ENCODE measurements at regions not wholly inside any gene's neighbourhood (a gene's known extent, or its start where the extent isn't known, plus 50 kb on each side); places are given as distances from the start of the nearest gene placed in this dataset.
"Not testable (repeated sequence)": the region's sequence is repeated elsewhere in the genome, so short reads cannot be mapped to it uniquely, and the experiment has no call there.

GRCh38 chr1:194410756-194411155, 1224.3 kb upstream of the B3GALT2 start:
- DNase-seq (ENCODE audit: low read depth in 4 of 4, low spot score in 2 of 4) = no peak

DNA sequence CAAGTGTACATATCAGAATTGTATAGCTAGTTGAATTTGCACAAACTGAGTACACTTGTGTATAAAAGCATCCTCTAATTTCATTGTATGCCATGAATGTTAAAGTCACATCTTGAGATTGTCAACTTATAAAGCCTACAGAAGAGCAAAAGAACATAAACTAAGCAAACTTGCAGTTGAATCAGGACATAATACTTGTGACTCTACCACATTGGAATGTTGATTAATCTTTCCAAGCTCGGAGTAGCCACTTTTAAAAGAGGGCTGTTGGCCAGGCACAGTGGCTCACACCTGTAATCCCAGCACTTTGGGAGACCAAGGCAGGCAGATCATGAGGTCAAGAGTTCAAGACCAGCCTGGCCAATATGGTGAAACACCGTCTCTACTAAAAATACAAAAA, 1220.8 kb upstream of the B3GALT2 start:
- not testable (repeated sequence) for DNase-seq (ENCODE audit: low read depth in 4 of 4, low spot score in 2 of 4)

- no peak for DNase-seq (ENCODE audit: low read depth in 4 of 4, low spot score in 2 of 4)
These were observed 1208.3 kb upstream of the B3GALT2 start for GRCh38 chr1:194394676-194395075.

DNA sequence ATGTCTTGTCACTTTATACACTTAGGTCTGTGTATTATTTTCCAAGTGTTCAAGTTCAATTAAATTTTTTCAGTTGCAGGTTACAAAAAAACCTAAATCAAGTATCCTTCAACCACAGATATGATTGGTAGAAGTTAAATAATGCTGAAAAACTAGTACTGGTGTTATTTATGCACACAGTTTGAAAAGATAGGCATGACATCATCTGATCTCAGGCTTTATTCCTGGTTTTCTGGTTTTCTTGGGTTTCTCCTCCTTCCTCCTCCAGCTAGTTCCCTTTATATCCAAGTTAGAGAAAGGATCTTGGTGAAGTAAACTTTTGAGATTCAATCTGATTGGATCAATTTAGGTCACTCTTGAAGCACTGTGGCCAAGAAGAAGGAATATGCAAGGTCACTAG, 1201.1 kb upstream of the B3GALT2 start:
- no peak for DNase-seq (ENCODE audit: low read depth in 4 of 4, low spot score in 2 of 4)

DNA sequence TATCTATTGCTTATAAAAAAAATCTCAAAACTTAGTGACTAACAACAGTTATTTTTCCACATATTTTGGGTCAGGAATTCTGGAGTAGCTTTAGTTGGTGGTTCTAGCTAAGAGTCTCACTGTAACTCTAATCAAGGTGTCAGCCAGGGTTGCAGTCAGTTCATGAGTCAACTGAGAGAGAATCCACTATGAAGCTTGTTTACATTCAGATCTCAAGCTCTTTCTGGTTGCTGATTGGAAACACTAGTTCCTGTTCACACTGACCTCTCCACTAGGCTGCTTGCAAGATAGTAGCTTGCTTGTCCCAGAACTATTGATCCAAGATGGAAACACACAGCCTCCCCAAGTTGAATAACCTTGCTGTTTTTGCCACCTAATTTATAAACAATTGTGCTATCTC, 1192.1 kb upstream of the B3GALT2 start:
- no peak for DNase-seq (ENCODE audit: low read depth in 4 of 4, low spot score in 2 of 4)

- DNase-seq (ENCODE audit: low read depth in 4 of 4, low spot score in 2 of 4) = no peak
These were observed 1188.2 kb upstream of the B3GALT2 start for GRCh38 chr1:194374649-194375048.

GRCh38 chr1:194372266-194372665, 1185.9 kb upstream of the B3GALT2 start:
- DNase-seq (ENCODE audit: low read depth in 4 of 4, low spot score in 2 of 4) = no peak

DNA sequence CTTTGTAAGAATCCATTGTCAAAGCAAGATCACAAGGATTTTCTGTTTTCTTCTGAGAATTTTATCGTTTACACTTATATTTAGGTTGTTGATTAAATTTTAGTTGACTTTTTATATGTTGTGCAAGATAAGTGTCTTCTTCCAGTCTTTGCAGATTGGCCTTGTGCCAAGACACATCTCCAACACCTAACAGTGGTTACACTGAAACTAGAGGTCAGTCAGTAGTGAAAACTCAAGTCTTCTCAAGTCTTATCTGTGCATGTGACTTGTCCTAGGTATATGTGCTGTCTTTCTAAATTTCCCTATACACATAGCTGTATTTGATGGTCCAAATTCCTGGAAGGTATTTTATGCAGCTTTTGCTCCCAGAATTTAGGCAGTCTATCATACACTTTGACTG, 1183.2 kb upstream of the B3GALT2 start:
- no peak for DNase-seq (ENCODE audit: low read depth in 4 of 4, low spot score in 2 of 4)

GRCh38 chr1:194369060-194369459, 1182.6 kb upstream of the B3GALT2 start:
- DNase-seq (ENCODE audit: low read depth in 4 of 4, low spot score in 2 of 4) = no peak

GRCh38 chr1:194367121-194367520, 1180.7 kb upstream of the B3GALT2 start:
- no peak for DNase-seq (ENCODE audit: low read depth in 4 of 4, low spot score in 2 of 4)

- no peak for DNase-seq (ENCODE audit: low read depth in 4 of 4, low spot score in 2 of 4)
These were observed 1180.3 kb upstream of the B3GALT2 start for GRCh38 chr1:194366705-194367104.

- DNase-seq (ENCODE audit: low read depth in 4 of 4, low spot score in 2 of 4) = no peak
These were observed 1175.9 kb upstream of the B3GALT2 start for GRCh38 chr1:194362327-194362726.

DNA sequence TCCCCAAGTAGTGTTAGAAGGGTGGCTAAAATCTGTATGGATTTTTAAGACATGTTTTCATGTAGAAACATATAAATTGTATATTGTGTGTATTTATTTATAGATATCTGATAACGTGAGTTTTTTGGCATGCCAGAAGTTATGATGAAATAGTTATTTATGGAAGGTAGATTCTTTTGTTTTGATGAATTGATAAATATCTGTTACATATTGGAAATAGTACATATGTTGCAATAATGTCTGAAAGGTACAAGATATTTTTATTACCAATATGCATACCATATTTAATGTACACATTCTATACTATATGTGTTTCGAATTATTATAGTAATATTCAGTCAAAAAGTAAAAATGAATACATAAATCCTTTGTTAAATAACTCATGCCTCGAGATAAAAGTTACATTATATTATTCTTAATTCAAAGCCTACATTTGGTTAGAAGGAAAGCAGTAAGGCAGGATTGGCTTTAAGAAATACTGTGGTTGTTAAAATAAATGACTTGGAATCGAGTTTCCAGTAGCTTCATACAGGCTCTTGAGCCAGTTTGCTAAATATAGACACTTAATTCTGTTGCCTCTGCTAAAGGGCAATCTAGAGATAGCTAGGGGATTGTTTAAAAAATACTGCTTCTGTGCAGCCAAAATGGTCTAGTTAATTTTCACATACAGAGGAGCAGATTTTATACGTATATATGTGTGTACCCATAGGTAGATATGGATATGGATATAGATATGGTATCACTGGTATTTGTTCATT, 1175.1 kb upstream of the B3GALT2 start:
- no peak for DNase-seq (ENCODE audit: low read depth in 4 of 4, low spot score in 2 of 4)

DNA sequence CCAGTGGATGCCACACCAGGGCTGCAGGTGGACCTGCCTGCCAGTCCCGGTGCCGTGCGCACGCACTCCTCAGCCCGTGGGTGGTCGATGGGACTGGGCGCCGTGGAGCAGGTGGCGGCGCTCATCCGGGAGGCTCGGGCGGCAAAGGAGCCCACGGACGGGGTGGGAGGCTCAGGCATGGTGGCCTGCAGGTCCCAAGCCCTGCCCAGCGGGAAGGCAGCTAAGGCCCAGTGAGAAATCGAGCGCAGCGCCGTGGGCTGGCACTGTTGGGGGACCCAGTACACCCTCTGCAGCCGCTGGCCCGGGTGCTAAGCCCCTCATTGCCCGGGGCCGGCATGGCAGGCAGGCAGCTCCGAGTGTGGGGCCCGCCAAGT, 1171.8 kb upstream of the B3GALT2 start:
- DNase-seq (ENCODE audit: low read depth in 4 of 4, low spot score in 2 of 4) = no peak

DNA sequence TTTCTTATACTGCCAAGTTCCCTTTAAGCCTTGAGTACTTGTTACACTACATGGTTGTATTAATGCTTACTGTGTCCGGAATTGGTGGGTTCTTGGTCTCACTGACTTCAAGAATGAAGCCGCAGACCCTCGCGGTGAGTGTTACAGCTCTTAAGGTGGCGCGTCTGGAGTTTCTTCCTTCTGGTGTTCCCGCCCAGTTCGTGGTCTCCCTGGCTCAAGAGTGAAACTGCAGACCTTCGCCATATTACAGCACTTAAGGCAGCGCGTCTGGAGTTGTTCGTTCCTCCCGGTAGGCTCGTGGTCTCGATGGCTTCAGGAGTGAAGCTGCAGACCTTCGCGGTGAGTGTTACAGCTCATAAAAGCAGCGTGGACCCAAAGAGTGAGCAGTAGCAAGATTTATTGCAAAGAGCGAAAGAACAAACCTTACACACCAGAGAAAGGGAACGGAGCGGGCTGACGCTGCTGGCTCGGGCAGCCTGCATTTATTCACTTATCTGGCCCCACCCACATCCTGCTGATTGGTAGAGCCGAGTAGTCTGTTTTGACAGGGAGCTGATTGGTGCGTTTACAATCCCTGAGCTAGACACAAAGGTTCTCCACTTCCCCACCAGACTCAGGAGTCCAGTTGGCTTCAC, 1171.3 kb upstream of the B3GALT2 start:
- DNase-seq (ENCODE audit: low read depth in 4 of 4, low spot score in 2 of 4) = not testable (repeated sequence)

- no peak for DNase-seq (ENCODE audit: low read depth in 4 of 4, low spot score in 2 of 4)
These were observed 1169.2 kb upstream of the B3GALT2 start for GRCh38 chr1:194355488-194356106.

- no peak for DNase-seq (ENCODE audit: low read depth in 4 of 4, low spot score in 2 of 4)
These were observed 1166.7 kb upstream of the B3GALT2 start for GRCh38 chr1:194353121-194353520.

DNA sequence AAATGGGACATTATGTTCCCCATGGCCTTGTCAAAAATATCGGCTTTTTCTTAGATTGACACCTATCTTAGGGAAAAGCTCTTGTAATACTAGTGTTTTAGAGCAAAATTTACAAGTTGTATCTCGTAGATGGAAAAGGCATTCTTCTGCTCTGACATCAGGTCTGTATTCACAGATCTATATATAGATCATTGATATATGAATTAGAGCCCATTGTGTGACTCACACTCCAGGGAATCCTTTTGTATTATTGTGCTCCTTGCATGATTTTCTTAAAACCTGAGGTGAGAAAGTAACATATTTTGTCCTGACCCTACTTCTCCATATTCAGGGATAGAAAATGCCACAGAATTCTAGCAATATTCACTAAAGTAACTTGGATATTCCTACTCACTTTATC, 1160.8 kb upstream of the B3GALT2 start:
- DNase-seq (ENCODE audit: low read depth in 4 of 4, low spot score in 2 of 4) = no peak

- DNase-seq (ENCODE audit: low read depth in 4 of 4, low spot score in 2 of 4) = no peak
These were observed 1156.3 kb upstream of the B3GALT2 start for GRCh38 chr1:194342484-194343262.

DNA sequence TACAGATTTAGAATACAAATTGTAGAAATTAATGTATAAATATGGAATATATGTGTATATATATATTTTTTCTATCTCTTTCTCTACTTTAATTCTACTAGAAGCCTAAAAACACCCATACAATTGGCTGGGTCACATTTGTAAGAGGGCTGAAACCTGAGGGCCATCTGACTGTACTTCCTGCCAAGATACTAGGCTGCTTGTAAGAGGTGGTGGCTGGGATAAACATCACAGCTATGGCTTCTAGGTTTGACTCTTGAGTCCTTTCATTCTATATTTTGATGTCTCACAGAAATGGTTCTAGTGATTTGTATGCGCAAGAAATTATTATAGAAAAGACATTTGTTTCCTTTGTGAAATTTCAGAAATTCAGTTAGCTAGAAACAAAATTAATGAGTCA, 1155.2 kb upstream of the B3GALT2 start:
- DNase-seq (ENCODE audit: low read depth in 4 of 4, low spot score in 2 of 4) = no peak

GRCh38 chr1:194339471-194339870, 1153.1 kb upstream of the B3GALT2 start:
- DNase-seq (ENCODE audit: low read depth in 4 of 4, low spot score in 2 of 4) = no peak

Measured in left renal cortex interstitium (tissue), 4 donors.